H9 (cell line): ENCODE measurements at regions not wholly inside any gene's neighbourhood (a gene's known extent, or its start where the extent isn't known, plus 50 kb on each side); places are given as distances from the start of the nearest gene placed in this dataset.

ENCODE experiments used
- DNase-seq: peaks from one replicate; pipeline ENCODE4 v3.0.0-alpha.2; 2017
- H2AFZ ChIP-seq: one replicate; pipeline ENCODE4 v1.6.1; 2013; ENCODE audit warnings: mild to moderate bottlenecking, low read length, control low read depth, moderate library complexity
- H2AK5ac ChIP-seq: 2 replicates; pipeline ENCODE4 v1.6.1; 2013; ENCODE audit warnings: low read length, control low read depth, mixed read lengths; ENCODE audit not compliant: insufficient read length
- H2BK120ac ChIP-seq: one replicate; pipeline ENCODE4 v1.6.1; 2013; ENCODE audit warnings: low read depth, mild to moderate bottlenecking, low read length, control low read depth, inconsistent platforms; ENCODE audit not compliant: poor library complexity, severe bottlenecking
- H2BK12ac ChIP-seq: 2 replicates; pipeline ENCODE4 v1.6.1; 2013; ENCODE audit warnings: low read length, control low read depth, mixed read lengths, low read depth; ENCODE audit not compliant: insufficient read length
- H2BK15ac ChIP-seq: 2 replicates; pipeline ENCODE4 v1.6.1; 2013; ENCODE audit warnings: low read depth, low read length, control low read depth
- H2BK20ac ChIP-seq: one replicate; pipeline ENCODE4 v1.6.1; 2013; ENCODE audit warnings: low read depth, mild to moderate bottlenecking, low read length, control low read depth, inconsistent platforms; ENCODE audit not compliant: poor library complexity, severe bottlenecking
- H2BK5ac ChIP-seq: 2 replicates; pipeline ENCODE4 v1.6.1; 2013; ENCODE audit warnings: low read length, control low read depth, mixed read lengths; ENCODE audit not compliant: insufficient read length
- H3K14ac ChIP-seq: 2 replicates; pipeline ENCODE4 v1.6.1; 2013; ENCODE audit warnings: low read length, control low read depth; ENCODE audit not compliant: insufficient read depth
- H3K18ac ChIP-seq: 2 replicates; pipeline ENCODE4 v1.6.1; 2013; ENCODE audit warnings: low read depth, mild to moderate bottlenecking, mixed read lengths, low read length, control low read depth; ENCODE audit not compliant: insufficient read length
- H3K23ac ChIP-seq: 2 replicates; pipeline ENCODE4 v1.6.1; 2013; ENCODE audit warnings: low read length, control low read depth, mixed read lengths, low read depth; ENCODE audit not compliant: insufficient read length
- H3K23me2 ChIP-seq: 2 replicates; pipeline ENCODE4 v1.6.1; 2013; ENCODE audit warnings: low read depth, mild to moderate bottlenecking, mixed read lengths, low read length, control low read depth; ENCODE audit not compliant: insufficient read length, poor library complexity, severe bottlenecking
- H3K27ac ChIP-seq: 2 replicates; pipeline ENCODE4 v1.5.1; 2013; ENCODE audit warnings: low read length, control low read depth, mixed read lengths, low read depth; ENCODE audit not compliant: insufficient read length
- H3K27me3 ChIP-seq: 2 replicates; pipeline ENCODE4 v1.6.1; 2013; ENCODE audit warnings: low read length, control low read depth, inconsistent platforms; ENCODE audit not compliant: insufficient read depth
- H3K4ac ChIP-seq: 2 replicates; pipeline ENCODE4 v1.6.1; 2013; ENCODE audit warnings: low read depth, mild to moderate bottlenecking, control low read depth, inconsistent platforms, low read length, moderate library complexity
- H3K4me1 ChIP-seq: 2 replicates; pipeline ENCODE4 v1.6.1; 2013; ENCODE audit warnings: low read length, control low read depth, inconsistent platforms; ENCODE audit not compliant: insufficient read depth
- H3K4me2 ChIP-seq: 2 replicates; pipeline ENCODE4 v1.6.1; 2013; ENCODE audit warnings: low read length, control low read depth, mixed read lengths; ENCODE audit not compliant: insufficient read length, insufficient read depth
- H3K56ac ChIP-seq: 2 replicates; pipeline ENCODE4 v1.6.1; 2013; ENCODE audit warnings: low read depth, mild to moderate bottlenecking, mixed read lengths, low read length, control low read depth; ENCODE audit not compliant: insufficient read length
- H3K79me1 ChIP-seq: 2 replicates; pipeline ENCODE4 v1.6.1; 2013; ENCODE audit warnings: low read depth, mild to moderate bottlenecking, moderate library complexity, low read length, control low read depth, inconsistent platforms; ENCODE audit not compliant: insufficient read depth, poor library complexity, severe bottlenecking
- H3K79me2 ChIP-seq: 2 replicates; pipeline ENCODE4 v1.6.1; 2013; ENCODE audit warnings: low read length, control low read depth, inconsistent platforms; ENCODE audit not compliant: insufficient read depth
- H3K9ac ChIP-seq: 2 replicates; pipeline ENCODE4 v1.6.1; 2013; ENCODE audit warnings: low read length, control low read depth, mixed read lengths; ENCODE audit not compliant: insufficient read length; ENCODE audit errors: extremely low read depth
- H3K9me3 ChIP-seq: one replicate; pipeline ENCODE4 v1.6.1; 2013; ENCODE audit warnings: low read depth, low read length, inconsistent platforms; ENCODE audit not compliant: control insufficient read depth
- H3T11ph ChIP-seq: one replicate; pipeline ENCODE4 v1.6.1; 2013; ENCODE audit warnings: mild to moderate bottlenecking, low read length, control low read depth, inconsistent platforms
- H4K20me1 ChIP-seq: one replicate; pipeline ENCODE4 v1.6.1; 2013; ENCODE audit not compliant: control insufficient read depth, insufficient read length, insufficient read depth
- H4K5ac ChIP-seq: 2 replicates; pipeline ENCODE4 v1.6.1; 2013; ENCODE audit warnings: low read depth, mild to moderate bottlenecking, mixed read lengths, low read length, control low read depth; ENCODE audit not compliant: insufficient read length
- H4K8ac ChIP-seq: replicated peaks from 2 replicates; pipeline ENCODE4 v1.6.1; 2013; ENCODE audit warnings: low read length, control low read depth, mixed read lengths, low read depth; ENCODE audit not compliant: insufficient read length
- H4K91ac ChIP-seq: 2 replicates; pipeline ENCODE4 v1.6.1; 2013; ENCODE audit warnings: low read depth, mild to moderate bottlenecking, moderate library complexity, mixed read lengths, low read length, control low read depth; ENCODE audit not compliant: insufficient read length
- H3K27ac Mint-ChIP-seq, 3 experiments: 2 replicates in 2 of 3; 3 replicates in 1 of 3; pipeline ENCODE4 v1.8.0; 2020 to 2021; ENCODE audit warnings: mixed read lengths in 3 of 3, mild to moderate bottlenecking in 1 of 3, moderate library complexity in 1 of 3
- H3K27me3 Mint-ChIP-seq: 2 replicates; pipeline ENCODE4 v1.8.0; 2021; ENCODE audit warnings: low read depth, mild to moderate bottlenecking, moderate library complexity, mixed read lengths
- H3K36me3 Mint-ChIP-seq, 3 experiments: 2 replicates in 2 of 3; 3 replicates in 1 of 3; pipeline ENCODE4 v1.8.0; 2020 to 2021; ENCODE audit warnings: low read depth in 3 of 3, mixed read lengths in 3 of 3; ENCODE audit not compliant: insufficient read depth in 1 of 3
- H3K4me1 Mint-ChIP-seq, 2 experiments: 2 replicates each; pipeline ENCODE4 v1.8.0; 2020; ENCODE audit warnings: mixed read lengths in 2 of 2
- H3K4me3 Mint-ChIP-seq, 2 experiments: 2 replicates in 1 of 2; 3 replicates in 1 of 2; pipeline ENCODE4 v1.8.0; 2020 to 2021; ENCODE audit warnings: mild to moderate bottlenecking in 2 of 2, mixed read lengths in 2 of 2, moderate library complexity in 1 of 2
- H3K9me3 Mint-ChIP-seq, 2 experiments: 2 replicates in 1 of 2; 3 replicates in 1 of 2; pipeline ENCODE4 v1.8.0; 2020; ENCODE audit warnings: mild to moderate bottlenecking in 2 of 2, mixed read lengths in 2 of 2, moderate library complexity in 1 of 2
- WGBS: extraction: QIAGEN DNeasy Blood & Tissue Kit; methylation state at CpG from one replicate; pipeline ENCODE4 v1.1.7; 2013; ENCODE audit warnings: missing lambda C conversion rate, low lambda C conversion rate, mixed read lengths; ENCODE audit not compliant: insufficient read length; ENCODE audit errors: extremely low coverage; 5-methylcytosine and 5-hydroxymethylcytosine counted together
- TF ChIP-seq, protein P1 (sequence below): fragments of 200-600 bp; sonication (generic); conservative IDR thresholded peaks from 3 replicates; pipeline ENCODE4 v1.8.0; 2021; ENCODE audit warnings: antibody characterized with exemption, mild to moderate bottlenecking

DNA sequence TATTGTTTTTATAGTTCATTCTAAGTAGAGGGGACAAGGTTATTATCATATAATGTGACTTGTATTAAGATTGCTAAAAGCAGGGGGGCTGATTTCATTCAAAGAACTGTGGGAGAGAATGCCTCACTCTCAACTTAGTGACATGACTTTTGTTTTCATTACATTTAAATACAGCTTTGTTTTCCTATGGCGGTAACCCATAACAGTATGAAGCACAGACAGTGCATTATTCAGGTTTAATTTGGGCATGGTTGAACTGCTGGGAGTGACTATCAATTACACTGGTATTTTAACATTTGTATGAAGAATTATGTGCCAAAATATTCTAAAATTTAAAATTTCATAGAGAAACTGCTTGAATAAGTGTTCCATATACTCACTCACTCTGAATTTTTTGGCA is 637.3 kb downstream of the USP25 start:
- H3K79me1 ChIP-seq: no peaks in the 10 kb centered on the region
- H3K79me2 ChIP-seq: no peaks in the 10 kb centered on the region
- no peak overlapping the region for H2AK5ac ChIP-seq
- no peak overlapping the region for H3K23ac ChIP-seq
- no peak overlapping the region for H3K56ac ChIP-seq
- peaks cover 2 to 4% of the 10 kb centered on the region in 2 experiments; a peak in 2 of 4 replicates for H3K4me1 Mint-ChIP-seq
- H3K18ac ChIP-seq: no peak overlapping the region
- no peaks in the 10 kb centered on the region for H3K23me2 ChIP-seq
- H4K20me1 ChIP-seq: no peaks in the 10 kb centered on the region
- no peak overlapping the region for H3K4me3 Mint-ChIP-seq
- H4K5ac ChIP-seq: no peak overlapping the region
- H2BK15ac ChIP-seq: no peak overlapping the region
- no peak overlapping the region for H4K8ac ChIP-seq
- no CpG with 5 or more reads among the region's 1 CpG for WGBS
- no peak overlapping the region for H4K91ac ChIP-seq
- no peak overlapping the region for H2BK120ac ChIP-seq
- H2BK12ac ChIP-seq: no peak overlapping the region
- H2AFZ ChIP-seq: no peak overlapping the region
- H3T11ph ChIP-seq: no peak overlapping the region
- no peak overlapping the region for H2BK20ac ChIP-seq
- H3K14ac ChIP-seq: no peak overlapping the region
- no peak overlapping the region for H3K4ac ChIP-seq
- no peak overlapping the region for H2BK5ac ChIP-seq
- H3K9ac ChIP-seq: no peak overlapping the region
- H3K27me3 Mint-ChIP-seq: no peaks in the 10 kb centered on the region
- no peaks in the 10 kb centered on the region for H3K36me3 Mint-ChIP-seq
- no peaks in the 10 kb centered on the region for H3K9me3 ChIP-seq
- TF ChIP-seq, protein P1, sequence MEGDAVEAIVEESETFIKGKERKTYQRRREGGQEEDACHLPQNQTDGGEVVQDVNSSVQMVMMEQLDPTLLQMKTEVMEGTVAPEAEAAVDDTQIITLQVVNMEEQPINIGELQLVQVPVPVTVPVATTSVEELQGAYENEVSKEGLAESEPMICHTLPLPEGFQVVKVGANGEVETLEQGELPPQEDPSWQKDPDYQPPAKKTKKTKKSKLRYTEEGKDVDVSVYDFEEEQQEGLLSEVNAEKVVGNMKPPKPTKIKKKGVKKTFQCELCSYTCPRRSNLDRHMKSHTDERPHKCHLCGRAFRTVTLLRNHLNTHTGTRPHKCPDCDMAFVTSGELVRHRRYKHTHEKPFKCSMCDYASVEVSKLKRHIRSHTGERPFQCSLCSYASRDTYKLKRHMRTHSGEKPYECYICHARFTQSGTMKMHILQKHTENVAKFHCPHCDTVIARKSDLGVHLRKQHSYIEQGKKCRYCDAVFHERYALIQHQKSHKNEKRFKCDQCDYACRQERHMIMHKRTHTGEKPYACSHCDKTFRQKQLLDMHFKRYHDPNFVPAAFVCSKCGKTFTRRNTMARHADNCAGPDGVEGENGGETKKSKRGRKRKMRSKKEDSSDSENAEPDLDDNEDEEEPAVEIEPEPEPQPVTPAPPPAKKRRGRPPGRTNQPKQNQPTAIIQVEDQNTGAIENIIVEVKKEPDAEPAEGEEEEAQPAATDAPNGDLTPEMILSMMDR: no peak
- no peak overlapping the region for H3K27ac ChIP-seq
- no peak overlapping the region for H3K4me2 ChIP-seq
- H3K4me1 ChIP-seq: no peaks in the 10 kb centered on the region
- H3K27me3 ChIP-seq: no peaks in the 10 kb centered on the region
- no peak overlapping the region for H3K27ac Mint-ChIP-seq
- H3K9me3 Mint-ChIP-seq: no peaks in the 10 kb centered on the region
- DNase-seq: no peak
